ENCODE measurements at regions not wholly inside any gene's neighbourhood (a gene's known extent, or its start where the extent isn't known, plus 50 kb on each side); places are given as distances from the start of the nearest gene placed in this dataset.

DNA sequence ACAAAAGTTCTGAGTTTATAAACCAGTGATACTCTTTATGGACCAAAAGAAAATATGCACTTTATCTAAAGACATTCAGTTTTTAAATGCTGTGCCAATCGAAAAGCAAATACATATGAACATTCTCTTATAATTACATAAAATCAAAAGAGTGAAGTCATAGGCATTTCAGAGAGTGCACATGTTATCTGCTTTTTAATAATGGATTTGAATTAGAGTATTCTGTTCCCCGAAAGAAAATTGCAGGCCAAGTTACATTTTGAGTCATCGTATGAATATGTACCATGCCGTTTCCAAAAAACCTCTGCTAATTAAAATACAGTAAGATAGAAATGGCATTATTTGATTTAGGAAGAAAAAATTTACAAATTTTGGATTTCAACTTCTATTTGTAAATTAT is 565.7 kb downstream of the ZEB2 start:
- TF ChIP-seq, protein P1, sequence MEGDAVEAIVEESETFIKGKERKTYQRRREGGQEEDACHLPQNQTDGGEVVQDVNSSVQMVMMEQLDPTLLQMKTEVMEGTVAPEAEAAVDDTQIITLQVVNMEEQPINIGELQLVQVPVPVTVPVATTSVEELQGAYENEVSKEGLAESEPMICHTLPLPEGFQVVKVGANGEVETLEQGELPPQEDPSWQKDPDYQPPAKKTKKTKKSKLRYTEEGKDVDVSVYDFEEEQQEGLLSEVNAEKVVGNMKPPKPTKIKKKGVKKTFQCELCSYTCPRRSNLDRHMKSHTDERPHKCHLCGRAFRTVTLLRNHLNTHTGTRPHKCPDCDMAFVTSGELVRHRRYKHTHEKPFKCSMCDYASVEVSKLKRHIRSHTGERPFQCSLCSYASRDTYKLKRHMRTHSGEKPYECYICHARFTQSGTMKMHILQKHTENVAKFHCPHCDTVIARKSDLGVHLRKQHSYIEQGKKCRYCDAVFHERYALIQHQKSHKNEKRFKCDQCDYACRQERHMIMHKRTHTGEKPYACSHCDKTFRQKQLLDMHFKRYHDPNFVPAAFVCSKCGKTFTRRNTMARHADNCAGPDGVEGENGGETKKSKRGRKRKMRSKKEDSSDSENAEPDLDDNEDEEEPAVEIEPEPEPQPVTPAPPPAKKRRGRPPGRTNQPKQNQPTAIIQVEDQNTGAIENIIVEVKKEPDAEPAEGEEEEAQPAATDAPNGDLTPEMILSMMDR (IDR thresholded peaks at IDR 0.05; ENCODE audit: insufficient read depth, low read length, poor library complexity, severe bottlenecking): no peak
- no peak for TF ChIP-seq EZH2phosphoT487 (conservative IDR thresholded peaks at IDR 0.05; ENCODE audit: low read length)

All from SU-DHL-6 (cell line).